IPS-18a (cell line): ENCODE measurements at regions not wholly inside any gene's neighbourhood (a gene's known extent, or its start where the extent isn't known, plus 50 kb on each side); places are given as distances from the start of the nearest gene placed in this dataset.

Experiments
- H3K27ac ChIP-seq: one replicate; pipeline ENCODE4 v1.5.1; 2013; ENCODE audit warnings: low read length
- H3K27me3 ChIP-seq: one replicate; pipeline ENCODE4 v1.6.1; 2013; ENCODE audit warnings: mild to moderate bottlenecking, low read length; ENCODE audit not compliant: control insufficient read depth, insufficient read depth
- H3K36me3 ChIP-seq: one replicate; pipeline ENCODE4 v1.6.1; 2013; ENCODE audit warnings: low read depth, low read length; ENCODE audit not compliant: control insufficient read depth
- H3K4me1 ChIP-seq: one replicate; pipeline ENCODE4 v1.6.1; 2013; ENCODE audit warnings: low read depth, low read length; ENCODE audit not compliant: control insufficient read depth
- H3K4me3 ChIP-seq: one replicate; pipeline ENCODE4 v1.5.1; 2013; ENCODE audit warnings: low read length
- H3K9ac ChIP-seq: one replicate; pipeline ENCODE4 v1.6.1; 2013; ENCODE audit warnings: mild to moderate bottlenecking, low read length, moderate library complexity
- H3K9me3 ChIP-seq: one replicate; pipeline ENCODE4 v1.6.1; 2013; ENCODE audit warnings: low read depth, low read length; ENCODE audit not compliant: control insufficient read depth

- H3K27ac ChIP-seq, result no peak overlapping the region
These were observed 1547.3 kb downstream of the BRINP3 start for GRCh38 chr1:188930382-188930781.

DNA sequence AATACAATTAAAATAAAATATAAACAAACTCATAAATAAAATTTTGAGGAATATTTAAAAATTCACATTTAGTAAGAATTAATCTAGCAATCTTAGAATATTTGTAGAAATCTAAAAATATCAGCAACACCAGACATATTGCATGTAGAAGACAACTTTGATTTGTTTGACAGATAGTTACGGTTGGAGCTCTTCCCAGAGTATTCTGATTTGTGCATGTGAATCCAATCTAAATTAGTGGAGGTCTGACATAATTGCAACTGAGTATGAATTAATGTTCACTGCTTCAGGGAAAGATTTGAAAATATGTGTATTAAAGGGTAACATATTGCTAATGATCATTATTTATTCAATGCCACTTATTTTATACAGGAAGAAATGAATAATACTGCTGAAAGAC is 1546.2 kb downstream of the BRINP3 start:
- no peaks in the 10 kb centered on the region for H3K27me3 ChIP-seq
- no peaks in the 10 kb centered on the region for H3K9me3 ChIP-seq
- no peaks in the 10 kb centered on the region for H3K36me3 ChIP-seq
- no peak overlapping the region for H3K27ac ChIP-seq
- H3K9ac ChIP-seq, result no peak overlapping the region
- peaks cover 2% of the 10 kb centered on the region for H3K4me1 ChIP-seq
- H3K4me3 ChIP-seq, result no peak overlapping the region

More at GRCh38 chr1:188930382-188930781, 1547.3 kb downstream of the BRINP3 start:
- Histone ChIP-seq H3K36me3 (no peaks in the 10 kb centered on the region), H3K4me3 (no peak overlapping the region), H3K4me1 (peaks cover 2% of the 10 kb centered on the region), H3K9me3 (no peaks in the 10 kb centered on the region), H3K27me3 (no peaks in the 10 kb centered on the region), H3K9ac (no peak overlapping the region)

GRCh38 chr1:188937965-188938551 is 1539.6 kb downstream of the BRINP3 start:
- H3K36me3 ChIP-seq, result no peaks in the 10 kb centered on the region
- no peak overlapping the region for H3K9ac ChIP-seq
- H3K27ac ChIP-seq, result no peak overlapping the region
- no peaks in the 10 kb centered on the region for H3K27me3 ChIP-seq
- no peaks in the 10 kb centered on the region for H3K9me3 ChIP-seq
- H3K4me3 ChIP-seq, result no peak overlapping the region
- H3K4me1 ChIP-seq, result peaks cover 11% of the 10 kb centered on the region

GRCh38 chr1:188941986-188942385 is 1535.7 kb downstream of the BRINP3 start:
- Histone ChIP-seq H3K4me1 (peaks cover 11% of the 10 kb centered on the region), H3K9me3 (no peaks in the 10 kb centered on the region), H3K9ac (no peak overlapping the region), H3K36me3 (no peaks in the 10 kb centered on the region), H3K27ac (no peak overlapping the region), H3K27me3 (no peaks in the 10 kb centered on the region), H3K4me3 (peak overlapping the region; percentile 19)

- no peak overlapping the region for H3K27ac ChIP-seq
- no peaks in the 10 kb centered on the region for H3K9me3 ChIP-seq
- no peaks in the 10 kb centered on the region for H3K27me3 ChIP-seq
- H3K4me3 ChIP-seq, result no peak overlapping the region
- no peak overlapping the region for H3K9ac ChIP-seq
- H3K36me3 ChIP-seq, result no peaks in the 10 kb centered on the region
- H3K4me1 ChIP-seq, result peaks cover 6% of the 10 kb centered on the region
These were observed 1528.0 kb downstream of the BRINP3 start for GRCh38 chr1:188949701-188950100.

DNA sequence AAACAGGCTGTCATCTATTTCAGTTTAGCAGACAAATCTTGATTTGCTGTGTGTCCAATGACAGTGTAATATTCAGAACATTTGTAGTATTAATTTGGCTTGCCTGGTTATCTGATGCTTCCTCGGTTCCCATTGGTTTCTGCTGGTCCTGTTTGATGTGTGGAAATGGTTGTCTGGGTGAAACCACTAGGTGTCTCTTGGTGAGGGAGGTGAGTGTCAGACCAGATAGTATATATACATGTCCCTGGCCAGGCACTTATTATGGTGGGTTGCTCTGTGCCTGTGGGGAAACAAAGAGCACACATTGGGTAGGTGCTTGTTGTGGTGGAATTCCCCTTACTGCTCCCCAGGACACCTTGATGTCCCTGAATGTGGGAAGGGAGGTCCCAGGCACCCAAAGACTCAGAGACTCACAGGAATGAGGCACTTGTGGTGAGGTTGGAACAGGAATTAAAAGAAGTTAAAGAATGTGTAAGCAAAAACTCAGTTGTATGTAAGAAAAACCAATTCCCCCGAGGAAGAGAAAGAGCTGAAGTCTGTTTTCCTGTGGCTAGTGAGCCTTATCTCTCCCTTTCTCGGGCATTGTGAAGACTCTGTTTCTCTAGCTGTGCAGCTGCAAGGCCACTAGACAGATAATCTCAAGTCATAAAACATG is 1519.1 kb downstream of the BRINP3 start:
- peaks cover 6% of the 10 kb centered on the region for H3K4me1 ChIP-seq
- H3K9me3 ChIP-seq, result no peaks in the 10 kb centered on the region
- no peak overlapping the region for H3K4me3 ChIP-seq
- no peaks in the 10 kb centered on the region for H3K36me3 ChIP-seq
- no peak overlapping the region for H3K27ac ChIP-seq
- H3K9ac ChIP-seq, result no peak overlapping the region
- H3K27me3 ChIP-seq, result no peaks in the 10 kb centered on the region

DNA sequence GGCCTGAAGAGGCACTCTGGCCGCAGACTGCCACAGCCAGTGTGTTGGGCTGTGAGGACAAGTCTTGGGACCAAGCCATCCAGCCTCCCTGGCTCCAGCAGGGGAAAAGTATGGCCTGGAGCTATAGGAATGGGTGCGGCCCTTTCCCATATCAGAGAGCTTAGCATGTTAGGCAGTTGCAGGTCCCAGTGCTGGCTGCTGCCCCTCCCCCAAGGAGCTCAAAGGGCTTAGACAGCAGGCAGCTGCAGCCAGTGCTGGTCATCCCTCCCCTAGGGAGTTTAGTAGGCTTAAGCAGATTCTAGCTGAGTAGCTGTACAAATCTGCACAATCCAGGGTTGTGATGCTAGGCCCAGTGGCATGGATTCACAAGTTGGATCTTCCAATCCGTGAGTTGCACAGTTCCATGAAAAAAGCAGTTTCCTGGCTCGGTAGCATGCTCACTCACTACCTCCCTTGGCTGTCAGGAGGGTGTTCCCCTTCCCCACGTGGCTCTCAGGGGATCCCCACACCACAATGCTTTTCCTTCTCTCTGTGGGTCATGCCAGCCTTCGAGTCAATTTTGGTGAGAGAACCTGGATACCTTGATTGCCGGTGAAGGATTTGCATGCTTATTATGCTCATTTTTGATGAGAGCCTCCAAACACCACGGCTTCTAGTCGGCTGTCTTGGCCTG is 1490.8 kb downstream of the BRINP3 start:
- no peaks in the 10 kb centered on the region for H3K36me3 ChIP-seq
- peaks cover 8% of the 10 kb centered on the region for H3K4me1 ChIP-seq
- H3K4me3 ChIP-seq, result no peak overlapping the region
- no peak overlapping the region for H3K27ac ChIP-seq
- no peak overlapping the region for H3K9ac ChIP-seq
- no peaks in the 10 kb centered on the region for H3K27me3 ChIP-seq
- H3K9me3 ChIP-seq, result no peaks in the 10 kb centered on the region

GRCh38 chr1:188988589-188988988 is 1489.1 kb downstream of the BRINP3 start:
- Histone ChIP-seq H3K9ac (no peak overlapping the region), H3K9me3 (no peaks in the 10 kb centered on the region), H3K36me3 (no peaks in the 10 kb centered on the region), H3K4me3 (no peak overlapping the region), H3K27ac (no peak overlapping the region), H3K4me1 (peaks cover 12% of the 10 kb centered on the region), H3K27me3 (no peaks in the 10 kb centered on the region)

- no peak overlapping the region for H3K4me3 ChIP-seq
- H3K27me3 ChIP-seq, result no peaks in the 10 kb centered on the region
- no peaks in the 10 kb centered on the region for H3K36me3 ChIP-seq
- H3K27ac ChIP-seq, result no peak overlapping the region
- peaks cover 12% of the 10 kb centered on the region for H3K4me1 ChIP-seq
- H3K9ac ChIP-seq, result no peak overlapping the region
- H3K9me3 ChIP-seq, result no peaks in the 10 kb centered on the region
These were observed 1486.3 kb downstream of the BRINP3 start for GRCh38 chr1:188991221-188991930.

- H3K27me3 ChIP-seq, result no peaks in the 10 kb centered on the region
- no peaks in the 10 kb centered on the region for H3K4me1 ChIP-seq
- no peaks in the 10 kb centered on the region for H3K9me3 ChIP-seq
- no peak overlapping the region for H3K4me3 ChIP-seq
- H3K9ac ChIP-seq, result no peak overlapping the region
- no peak overlapping the region for H3K27ac ChIP-seq
- no peaks in the 10 kb centered on the region for H3K36me3 ChIP-seq
These were observed 1469.8 kb downstream of the BRINP3 start for GRCh38 chr1:189007824-189008223.

DNA sequence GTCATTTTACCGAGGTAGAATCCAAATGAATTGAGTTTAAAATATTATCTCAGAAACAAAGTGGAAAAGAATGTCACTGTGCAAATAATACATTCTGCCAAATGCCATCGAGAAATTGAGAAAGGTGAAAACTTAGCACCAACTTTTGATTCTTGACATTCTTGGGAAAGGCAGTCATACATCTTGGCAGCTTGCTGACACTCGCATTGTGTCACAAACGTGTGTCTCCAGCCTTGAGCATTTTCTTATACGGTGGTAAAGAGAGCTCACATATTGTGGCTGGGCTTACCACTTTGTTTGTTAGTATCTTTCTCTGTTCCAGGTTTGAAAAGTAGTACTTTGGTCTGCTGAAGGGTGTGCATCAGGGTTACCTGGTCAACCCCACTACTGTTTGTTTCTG is 1456.1 kb downstream of the BRINP3 start:
- Histone ChIP-seq H3K9ac (no peak overlapping the region), H3K4me1 (no peaks in the 10 kb centered on the region), H3K27me3 (no peaks in the 10 kb centered on the region), H3K4me3 (no peak overlapping the region), H3K9me3 (no peaks in the 10 kb centered on the region), H3K36me3 (no peaks in the 10 kb centered on the region), H3K27ac (no peak overlapping the region)
